Aorta (tissue), 5 donors: ENCODE measurements at regions not wholly inside any gene's neighbourhood (a gene's known extent, or its start where the extent isn't known, plus 50 kb on each side); places are given as distances from the start of the nearest gene placed in this dataset.

Experiments
- ATAC-seq: fragments of 200-7000 bp; cut with Tn5 transposase; one replicate; pipeline ENCODE4 v1.9.1; 2022; ENCODE audit warnings: moderate library complexity; ENCODE audit not compliant: low FRiP score
- DNase-seq, 2 donors: peaks; one replicate each; pipeline ENCODE4 v3.0.0-alpha.2; 2020
- H3K27ac ChIP-seq, 2 donors: one replicate each; pipeline ENCODE4 v1.5.1; 2013; ENCODE audit warnings: low read length in 2 of 2, mild to moderate bottlenecking in 2 of 2, moderate library complexity in 2 of 2, control low read depth in 1 of 2, inconsistent platforms in 1 of 2, low read depth in 1 of 2
- H3K27me3 ChIP-seq, 2 donors: one replicate each; pipeline ENCODE4 v1.6.1; 2013; ENCODE audit warnings: control low read depth in 1 of 2, low read length in 1 of 2, mild to moderate bottlenecking in 1 of 2, moderate library complexity in 1 of 2; ENCODE audit not compliant: insufficient read depth in 2 of 2, control insufficient read depth in 1 of 2
- H3K36me3 ChIP-seq, 2 donors: one replicate each; pipeline ENCODE4 v1.6.1; 2013; ENCODE audit warnings: control low read depth in 1 of 2, low read length in 1 of 2, mild to moderate bottlenecking in 1 of 2; ENCODE audit not compliant: insufficient read depth in 2 of 2, control insufficient read depth in 1 of 2
- H3K4me1 ChIP-seq, 2 donors: one replicate each; pipeline ENCODE4 v1.6.1; 2013; ENCODE audit warnings: low read length in 2 of 2, control low read depth in 1 of 2, mild to moderate bottlenecking in 1 of 2, moderate library complexity in 1 of 2; ENCODE audit not compliant: insufficient read depth in 2 of 2, control insufficient read depth in 1 of 2
- H3K4me3 ChIP-seq, 2 donors: one replicate each; pipeline ENCODE4 v1.5.1; 2013; ENCODE audit warnings: low read length in 2 of 2, control low read depth in 1 of 2, mild to moderate bottlenecking in 1 of 2
- H3K9me3 ChIP-seq: one replicate; pipeline ENCODE4 v1.6.1; 2013; ENCODE audit warnings: mild to moderate bottlenecking, low read length; ENCODE audit not compliant: control insufficient read depth
- WGBS, 2 donors: extraction: QIAGEN DNeasy Blood & Tissue Kit; methylation state at CpG; one replicate each; pipeline ENCODE4 v1.1.7; 2013; 5-methylcytosine and 5-hydroxymethylcytosine counted together
- intact Hi-C, 2 donors: fragments of 100-400 bp; cut with DNase I; formaldehyde crosslinking; loops; one replicate each; pipeline versions ENCODE4 v1.14.2 to v1.15.0; 2022
- donor health status: healthy with polysubstance abuse.
- donor health status: Bipolar disorder and iron deficiency.
- donor health status: DM: no; HTN: no; CAD: no.
- donor health status: DM: no; HTN: no; CAD: no.
- donor health status: DM: yes; HTN: yes; CAD: no.

DNA sequence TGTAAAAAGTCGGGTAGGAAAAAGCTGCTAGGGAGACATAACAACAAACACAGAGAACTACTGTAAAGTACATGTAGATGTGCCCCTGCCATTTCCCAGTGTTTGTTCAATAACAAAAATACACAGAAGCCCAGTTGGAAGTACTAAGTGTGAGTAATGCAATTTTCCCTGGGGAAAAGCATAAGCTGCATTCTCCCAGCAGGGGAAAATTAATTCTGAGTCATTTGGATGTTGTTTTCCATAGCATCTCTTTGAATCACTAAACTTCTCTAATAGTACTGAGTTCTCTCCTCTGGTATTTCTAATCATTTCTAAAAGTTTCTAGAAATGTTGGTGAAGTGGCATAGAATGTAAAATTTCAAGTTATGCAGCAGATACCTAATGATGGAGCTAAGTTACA lies 1114.9 kb downstream of the C4orf33 start:
- Histone ChIP-seq H3K4me3 (no peak overlapping the region), H3K27ac (no peak overlapping the region), H3K36me3 (no peaks in the 10 kb centered on the region), H3K9me3 (no peaks in the 10 kb centered on the region), H3K27me3 (no peaks in the 10 kb centered on the region), H3K4me1 (no peaks in the 10 kb centered on the region)
- DNase-seq (no peak), ATAC-seq (no peak)
- intact Hi-C loops, result no loop called here
- 6 to 17% methylated on average over 1 of the region's 1 CpG for WGBS, 2 donors

DNA sequence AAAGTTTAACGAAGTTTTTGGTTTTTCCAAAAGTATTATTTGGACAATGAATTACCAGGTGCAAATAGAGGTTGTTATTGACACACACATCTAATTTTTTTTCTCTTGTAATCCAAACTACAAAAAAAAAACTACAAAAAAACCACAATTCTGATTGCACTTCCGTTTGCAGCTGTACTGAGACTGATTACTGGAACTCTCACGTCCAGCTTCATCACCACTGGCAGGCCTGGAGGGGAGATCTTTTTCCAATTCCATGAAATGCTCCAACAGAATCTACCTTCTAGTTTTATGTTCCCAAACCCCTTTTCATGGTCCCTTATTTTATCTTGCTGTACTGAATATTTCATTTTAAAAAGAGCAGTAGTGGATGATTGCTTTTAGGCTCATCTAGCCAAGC lies 1118.3 kb downstream of the C4orf33 start:
- H3K27ac ChIP-seq, result no peak overlapping the region
- no peaks in the 10 kb centered on the region for H3K36me3 ChIP-seq
- H3K9me3 ChIP-seq, result no peaks in the 10 kb centered on the region
- no peaks in the 10 kb centered on the region for H3K4me1 ChIP-seq
- H3K4me3 ChIP-seq, result no peak overlapping the region
- no peaks in the 10 kb centered on the region for H3K27me3 ChIP-seq
- intact Hi-C loops, result no loop called here
- 46 to 55% methylated on average over 3 of the region's 3 CpGs for WGBS, 2 donors
- DNase-seq, result no peak
- ATAC-seq, result no peak

DNA sequence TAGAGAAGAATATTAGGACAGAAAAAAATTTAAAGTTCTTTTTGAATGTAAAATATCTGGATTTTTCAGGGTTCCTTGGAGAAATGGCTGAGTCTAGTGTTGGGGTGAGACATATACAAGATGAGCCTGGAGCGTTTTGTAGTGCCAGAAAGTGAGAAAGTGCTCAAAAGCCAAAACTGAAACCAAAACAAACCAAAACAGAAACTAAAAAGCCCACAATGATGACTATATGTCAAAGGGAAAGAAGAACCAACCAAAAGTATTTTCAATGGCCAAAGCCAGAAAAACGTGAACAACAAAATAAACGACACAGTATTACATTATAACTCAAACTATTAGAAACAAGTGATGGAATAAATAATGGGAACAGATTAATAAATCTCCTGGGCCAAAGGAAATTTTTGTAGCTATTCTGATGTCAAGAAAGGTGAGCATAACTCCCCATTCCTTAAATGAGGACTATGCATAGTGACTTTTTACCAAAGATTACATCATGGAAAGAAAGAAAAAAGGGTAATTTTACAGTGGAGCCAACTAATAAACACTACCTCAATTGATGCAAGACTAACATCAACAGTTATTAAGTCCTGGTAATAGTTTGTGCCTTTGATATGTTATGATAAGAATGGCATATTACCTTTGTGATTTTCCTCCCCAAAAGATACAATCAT lies 1137.6 kb downstream of the C4orf33 start:
- Histone ChIP-seq H3K36me3 (no peaks in the 10 kb centered on the region), H3K4me1 (no peaks in the 10 kb centered on the region), H3K9me3 (no peaks in the 10 kb centered on the region), H3K27ac (no peak overlapping the region), H3K27me3 (no peaks in the 10 kb centered on the region), H3K4me3 (no peak overlapping the region)
- no peak for DNase-seq
- intact Hi-C loops, result no loop called here
- 63 to 64% methylated on average over 3 of the region's 3 CpGs for WGBS, 2 donors
- no peak for ATAC-seq

DNA sequence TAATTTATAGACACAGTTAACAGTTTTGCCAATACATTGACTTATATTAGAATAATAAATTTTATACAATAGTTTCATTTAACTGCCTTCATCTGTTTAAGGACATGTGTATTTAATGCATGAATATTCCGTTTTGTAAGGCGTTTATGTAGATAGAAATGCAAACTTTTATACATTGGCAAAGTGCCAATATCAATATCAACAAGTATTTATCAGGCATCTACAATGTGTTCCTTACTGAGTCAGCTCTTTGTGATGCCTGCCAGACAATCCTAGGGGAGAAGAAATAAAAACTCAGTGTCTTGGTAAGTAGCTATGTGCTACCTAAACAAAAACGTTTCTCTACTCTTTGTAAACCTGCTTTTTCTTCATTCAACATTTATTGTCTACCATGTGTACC lies 1142.2 kb downstream of the C4orf33 start:
- H3K9me3 ChIP-seq, result no peaks in the 10 kb centered on the region
- no peak overlapping the region for H3K27ac ChIP-seq
- H3K4me1 ChIP-seq, result no peaks in the 10 kb centered on the region
- DNase-seq (no peak), ATAC-seq (no peak)
- H3K36me3 ChIP-seq, result no peaks in the 10 kb centered on the region
- intact Hi-C loops, result no loop called here
- no peaks in the 10 kb centered on the region for H3K27me3 ChIP-seq
- H3K4me3 ChIP-seq, result no peak overlapping the region
- WGBS, 2 donors, result 37 to 54% methylated on average over 3 of the region's 3 CpGs

DNA sequence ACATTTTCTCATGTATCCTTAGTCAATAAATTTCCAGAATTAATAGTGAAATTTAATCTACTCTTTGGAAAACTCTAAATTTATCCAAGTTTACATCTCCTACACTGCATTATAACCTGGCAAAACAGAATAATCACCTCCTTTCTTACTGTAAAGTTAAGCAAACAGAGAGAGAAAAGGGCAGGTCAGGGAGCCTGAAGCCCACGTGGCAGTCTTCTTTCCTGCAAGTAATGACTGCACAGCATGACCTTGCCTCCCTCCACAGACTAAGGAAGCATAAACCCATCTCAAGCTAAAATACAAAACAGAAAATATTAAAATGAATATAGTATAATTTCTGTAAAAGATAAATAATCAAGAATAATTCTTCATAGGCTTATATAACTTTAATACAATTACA lies 1153.0 kb downstream of the C4orf33 start:
- intact Hi-C loops, result no loop called here
- H3K9me3 ChIP-seq, result peaks cover 2% of the 10 kb centered on the region
- DNase-seq (no peak), ATAC-seq (no peak)
- no peaks in the 10 kb centered on the region for H3K4me1 ChIP-seq
- no peaks in the 10 kb centered on the region for H3K27me3 ChIP-seq
- H3K27ac ChIP-seq, result no peak overlapping the region
- WGBS, 2 donors, result 0 to 6% methylated on average over 1 of the region's 1 CpG
- H3K4me3 ChIP-seq, result no peak overlapping the region
- H3K36me3 ChIP-seq, result no peaks in the 10 kb centered on the region

DNA sequence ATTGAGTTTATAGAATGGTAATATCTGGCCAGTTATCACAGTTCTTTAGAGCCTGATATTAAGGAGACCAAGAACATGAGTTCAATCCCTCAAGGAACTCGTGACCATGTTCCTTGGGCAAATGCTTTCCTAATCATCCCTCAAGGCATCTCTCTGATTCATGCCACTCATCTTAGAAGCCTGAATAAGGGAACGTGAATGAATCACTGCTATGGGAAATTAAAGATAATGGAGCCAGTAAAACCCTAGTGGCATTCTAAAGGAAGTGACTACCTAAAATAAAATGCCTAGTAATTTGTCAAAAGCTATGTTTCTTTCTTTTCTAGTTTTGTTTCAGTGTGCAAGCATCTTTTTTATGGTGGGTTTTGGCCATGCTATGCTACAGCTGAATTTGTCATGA lies 1161.3 kb downstream of the C4orf33 start:
- Histone ChIP-seq H3K27ac (no peak overlapping the region), H3K4me3 (no peak overlapping the region), H3K4me1 (no peaks in the 10 kb centered on the region), H3K27me3 (no peaks in the 10 kb centered on the region), H3K36me3 (no peaks in the 10 kb centered on the region), H3K9me3 (no peaks in the 10 kb centered on the region)
- ATAC-seq, result no peak
- WGBS, 2 donors, result 19% methylated on average over 2 of the region's 2 CpGs
- intact Hi-C loops, result no loop called here
- DNase-seq, result no peak

DNA sequence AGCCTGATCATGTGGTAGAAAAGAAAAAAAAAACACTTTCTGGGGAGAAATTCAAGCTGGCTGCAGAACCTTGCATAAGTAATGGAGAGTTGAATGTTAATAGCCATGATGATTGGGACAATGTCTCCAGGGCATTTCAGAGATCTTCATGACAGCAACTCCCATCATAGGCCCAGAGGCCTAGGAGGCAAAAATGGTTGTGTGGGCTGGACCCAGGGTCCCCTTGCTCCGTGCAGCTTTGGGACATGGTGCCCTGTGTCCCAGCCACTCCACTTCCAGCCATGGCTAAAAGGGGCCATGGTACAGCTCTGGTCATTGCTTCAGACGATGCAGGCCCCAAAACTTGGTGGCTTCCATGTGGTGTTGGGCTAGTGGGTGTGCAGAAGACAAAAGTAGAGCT lies 1170.9 kb downstream of the C4orf33 start:
- Histone ChIP-seq H3K27me3 (no peaks in the 10 kb centered on the region), H3K27ac (no peak overlapping the region), H3K9me3 (no peaks in the 10 kb centered on the region), H3K4me1 (no peaks in the 10 kb centered on the region), H3K4me3 (no peak overlapping the region), H3K36me3 (no peaks in the 10 kb centered on the region)
- WGBS, 2 donors, result 63 to 68% methylated on average over 2 of the region's 2 CpGs
- intact Hi-C loops, result no loop called here
- ATAC-seq, result no peak
- no peak for DNase-seq

DNA sequence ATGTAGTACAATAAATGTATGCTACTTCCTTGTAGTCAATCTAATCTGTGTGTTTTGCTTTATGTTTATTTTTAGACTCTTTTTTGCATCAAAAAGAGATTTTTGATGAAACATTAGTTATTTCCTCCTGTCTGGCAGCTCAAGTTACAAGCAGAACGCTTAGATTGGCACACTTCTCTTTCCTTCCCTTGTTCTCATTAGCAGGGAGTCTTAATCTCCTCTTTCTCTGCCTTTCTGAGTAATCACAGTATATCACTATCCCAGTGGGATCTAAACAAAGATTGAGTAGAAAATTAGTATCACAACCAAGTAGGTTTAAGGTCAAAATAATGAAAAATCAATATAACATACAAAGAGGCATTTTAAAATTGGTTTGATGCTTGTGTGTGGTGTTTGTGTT lies 1192.6 kb downstream of the C4orf33 start:
- ATAC-seq (no peak), DNase-seq (no peak)
- 0% methylated on average over 1 of the region's 1 CpG for WGBS, 2 donors
- no peaks in the 10 kb centered on the region for H3K27me3 ChIP-seq
- intact Hi-C loops, result no loop called here
- no peaks in the 10 kb centered on the region for H3K9me3 ChIP-seq
- H3K27ac ChIP-seq, result no peak overlapping the region
- no peaks in the 10 kb centered on the region for H3K36me3 ChIP-seq
- no peak overlapping the region for H3K4me3 ChIP-seq
- H3K4me1 ChIP-seq, result no peaks in the 10 kb centered on the region

DNA sequence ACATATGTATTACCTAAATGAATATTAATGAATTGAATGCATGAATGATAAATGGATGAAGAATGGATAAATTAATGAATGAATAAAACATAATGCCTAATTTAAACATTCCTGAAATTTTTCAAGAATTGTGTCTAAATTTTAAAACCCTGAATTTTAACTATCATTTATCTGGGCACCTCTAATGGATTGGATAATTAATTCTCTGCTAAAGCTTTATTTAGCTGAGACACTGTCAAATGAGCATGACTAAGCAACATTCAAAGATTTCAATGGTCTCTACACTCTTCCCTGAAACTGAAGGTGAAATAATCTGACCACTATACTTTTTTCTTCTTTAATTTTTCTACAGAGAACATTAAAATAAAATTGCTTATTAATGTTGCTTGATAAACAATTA lies 1197.7 kb downstream of the C4orf33 start:
- ATAC-seq (no peak), DNase-seq (no peak)
- H3K4me1 ChIP-seq, result no peaks in the 10 kb centered on the region
- no peak overlapping the region for H3K4me3 ChIP-seq
- no peaks in the 10 kb centered on the region for H3K27me3 ChIP-seq
- no peak overlapping the region for H3K27ac ChIP-seq
- intact Hi-C loops, result no loop called here
- no peaks in the 10 kb centered on the region for H3K9me3 ChIP-seq
- H3K36me3 ChIP-seq, result no peaks in the 10 kb centered on the region
